ENCODE measurements at regions not wholly inside any gene's neighbourhood (a gene's known extent, or its start where the extent isn't known, plus 50 kb on each side); places are given as distances from the start of the nearest gene placed in this dataset.

DNA sequence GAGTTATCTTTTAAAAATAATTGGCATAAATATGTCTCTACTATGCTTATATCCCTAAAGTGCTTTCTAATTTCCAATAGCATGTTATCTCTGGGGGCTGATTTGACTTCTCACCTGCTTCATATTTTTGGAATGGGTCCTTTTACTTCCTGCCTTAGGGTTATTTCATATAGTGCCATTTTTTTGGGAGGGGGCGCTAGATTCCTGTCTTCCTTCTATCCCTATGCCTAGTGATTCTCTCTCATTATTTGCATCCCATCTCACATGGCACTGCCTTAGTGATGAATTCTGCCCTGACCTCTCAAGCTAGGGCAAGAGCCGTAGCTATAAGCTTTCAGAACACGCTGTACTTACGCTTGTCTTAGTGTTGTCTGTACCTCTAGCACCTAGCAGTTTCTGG lies 150.3 kb upstream of the SLITRK3 start:
- no peak overlapping the region for H2AFZ ChIP-seq (ENCODE audit: control insufficient read depth, low read depth, low read length)
- intact Hi-C loops (cut with micrococcal nuclease; ENCODE audit: unreplicated experiment), result no loop called here
- no peak overlapping the region for H3K27ac ChIP-seq (ENCODE audit: control insufficient read depth, insufficient read depth)
- TF ChIP-seq, protein P1, sequence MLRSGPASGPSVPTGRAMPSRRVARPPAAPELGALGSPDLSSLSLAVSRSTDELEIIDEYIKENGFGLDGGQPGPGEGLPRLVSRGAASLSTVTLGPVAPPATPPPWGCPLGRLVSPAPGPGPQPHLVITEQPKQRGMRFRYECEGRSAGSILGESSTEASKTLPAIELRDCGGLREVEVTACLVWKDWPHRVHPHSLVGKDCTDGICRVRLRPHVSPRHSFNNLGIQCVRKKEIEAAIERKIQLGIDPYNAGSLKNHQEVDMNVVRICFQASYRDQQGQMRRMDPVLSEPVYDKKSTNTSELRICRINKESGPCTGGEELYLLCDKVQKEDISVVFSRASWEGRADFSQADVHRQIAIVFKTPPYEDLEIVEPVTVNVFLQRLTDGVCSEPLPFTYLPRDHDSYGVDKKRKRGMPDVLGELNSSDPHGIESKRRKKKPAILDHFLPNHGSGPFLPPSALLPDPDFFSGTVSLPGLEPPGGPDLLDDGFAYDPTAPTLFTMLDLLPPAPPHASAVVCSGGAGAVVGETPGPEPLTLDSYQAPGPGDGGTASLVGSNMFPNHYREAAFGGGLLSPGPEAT (IDR thresholded peaks at IDR 0.05; ENCODE audit: low read depth), result no peak
- TF ChIP-seq SUZ12 (IDR thresholded peaks at IDR 0.05; ENCODE audit: unreplicated experiment), result no peak
- TF ChIP-seq CHD2 (IDR thresholded peaks at IDR 0.05; ENCODE audit: borderline replicate concordance, low read depth, low read length), result no peak
- no peak for TF ChIP-seq CBX3 (IDR thresholded peaks at IDR 0.05; ENCODE audit: borderline replicate concordance, low read depth)
- TF ChIP-seq ESRRA (IDR thresholded peaks at IDR 0.05; ENCODE audit: low read length), result no peak
- TF ChIP-seq FOXM1 (IDR thresholded peaks at IDR 0.05; ENCODE audit: low read depth, low read length), result no peak
- TF ChIP-seq NFYA (IDR thresholded peaks at IDR 0.05; ENCODE audit: borderline replicate concordance, low read depth, low read length), result no peak
- TF ChIP-seq SIX5 (IDR thresholded peaks at IDR 0.05; ENCODE audit: low read depth, low read length, severe bottlenecking), result no peak
- TF ChIP-seq GATAD2B (conservative IDR thresholded peaks at IDR 0.05; ENCODE audit: low read depth), result no peak
- TF ChIP-seq SREBF1 (IDR thresholded peaks at IDR 0.05; ENCODE audit: low read length), result no peak
- TF ChIP-seq HDAC6 (IDR thresholded peaks at IDR 0.05; ENCODE audit: unreplicated experiment), result no peak
- TF ChIP-seq STAT1 (conservative IDR thresholded peaks at IDR 0.05), result no peak
- no peak for TF ChIP-seq NFYB (IDR thresholded peaks at IDR 0.05; ENCODE audit: insufficient read depth, low read depth, low read length)
- no peak for TF ChIP-seq NFIC (IDR thresholded peaks at IDR 0.05; ENCODE audit: low read depth, low read length)
- TF ChIP-seq HSF1 (IDR thresholded peaks at IDR 0.05; ENCODE audit: low read depth, low read length), result no peak
- TF ChIP-seq SMAD1 (IDR thresholded peaks at IDR 0.05; ENCODE audit: low read depth, partially characterized antibody), result no peak
- TF ChIP-seq, protein P2, sequence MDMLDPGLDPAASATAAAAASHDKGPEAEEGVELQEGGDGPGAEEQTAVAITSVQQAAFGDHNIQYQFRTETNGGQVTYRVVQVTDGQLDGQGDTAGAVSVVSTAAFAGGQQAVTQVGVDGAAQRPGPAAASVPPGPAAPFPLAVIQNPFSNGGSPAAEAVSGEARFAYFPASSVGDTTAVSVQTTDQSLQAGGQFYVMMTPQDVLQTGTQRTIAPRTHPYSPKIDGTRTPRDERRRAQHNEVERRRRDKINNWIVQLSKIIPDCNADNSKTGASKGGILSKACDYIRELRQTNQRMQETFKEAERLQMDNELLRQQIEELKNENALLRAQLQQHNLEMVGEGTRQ (IDR thresholded peaks at IDR 0.05; ENCODE audit: borderline replicate concordance, low read depth, low read length), result no peak
- TF ChIP-seq, protein P3, sequence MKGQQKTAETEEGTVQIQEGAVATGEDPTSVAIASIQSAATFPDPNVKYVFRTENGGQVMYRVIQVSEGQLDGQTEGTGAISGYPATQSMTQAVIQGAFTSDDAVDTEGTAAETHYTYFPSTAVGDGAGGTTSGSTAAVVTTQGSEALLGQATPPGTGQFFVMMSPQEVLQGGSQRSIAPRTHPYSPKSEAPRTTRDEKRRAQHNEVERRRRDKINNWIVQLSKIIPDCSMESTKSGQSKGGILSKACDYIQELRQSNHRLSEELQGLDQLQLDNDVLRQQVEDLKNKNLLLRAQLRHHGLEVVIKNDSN (IDR thresholded peaks at IDR 0.05; ENCODE audit: borderline replicate concordance, extremely low read length, insufficient read depth, low read depth, low read length), result no peak
- no peak for TF ChIP-seq CBX5 (IDR thresholded peaks at IDR 0.05; ENCODE audit: low read depth)
- RAD21 ChIA-PET (ENCODE audit: unreplicated experiment), result no interaction called here
- H3K27me3 ChIP-seq (replicated peaks in 1 of 2; ENCODE audit: control insufficient read depth in 2 of 2, insufficient read depth in 2 of 2, low read length in 1 of 2), result no peaks in the 10 kb centered on the region
- no peaks in the 10 kb centered on the region for H3K4me1 ChIP-seq (ENCODE audit: control insufficient read depth, insufficient read depth, low read length)
- POLR2A ChIA-PET, result no interaction called here
- no peak overlapping the region for H3K4me2 ChIP-seq (ENCODE audit: control insufficient read depth, insufficient read depth)
- SMC1A ChIA-PET (ENCODE audit: uncharacterized antibody, unreplicated experiment), result interaction anchor here (0.9 to 3.1 kb wide), 10 partner anchors 9 to 176 kb away, joined by 3 to 17 read pairs (median 4); no protein-coding TSS in a partner anchor
- no peaks in the 10 kb centered on the region for H3K36me3 ChIP-seq (ENCODE audit: control insufficient read depth in 2 of 2, insufficient read depth in 2 of 2, low read length in 1 of 2)
- no peak overlapping the region for H3K9ac ChIP-seq (ENCODE audit: control insufficient read depth, insufficient read depth, low read length)
- in situ Hi-C loops (cut with MboI), result no loop called here
- DNase-seq (ENCODE audit: low read depth, low spot score) (no peak), FAIRE-seq (no peak), ATAC-seq (peak; percentile 47)
- no peak overlapping the region for H3K4me3 ChIP-seq
- no peaks in the 10 kb centered on the region for H3K9me3 ChIP-seq (replicated peaks; ENCODE audit: control insufficient read depth, insufficient read depth, low read length)
- H4K20me1 ChIP-seq (ENCODE audit: control insufficient read depth, insufficient read depth), result no peaks in the 10 kb centered on the region
- no TSS peak for BruUV-seq (replicated peaks)
- H3K79me2 ChIP-seq (ENCODE audit: control insufficient read depth, insufficient read depth, low read length), result no peaks in the 10 kb centered on the region
- WGBS (ENCODE audit: insufficient coverage, insufficient replicate concordance, low lambda C conversion rate, missing lambda C conversion rate), result 45% methylated on average over 4 of the region's 4 CpGs
- CTCF ChIA-PET, result interaction anchor here (0.7 to 1.3 kb wide), 6 partner anchors 8 to 509 kb away, joined by 3 to 4 read pairs (median 3); no protein-coding TSS in a partner anchor

Data from GM12878 (cell line).